ENCODE measurements at regions not wholly inside any gene's neighbourhood (a gene's known extent, or its start where the extent isn't known, plus 50 kb on each side); places are given as distances from the start of the nearest gene placed in this dataset.

- no peak overlapping the region for H3K9ac ChIP-seq (ENCODE audit: low read depth, low read length, poor library complexity, severe bottlenecking)
- no peaks in the 10 kb centered on the region for H3K36me3 ChIP-seq (ENCODE audit: insufficient read depth, low read length)
- H3K4me3 ChIP-seq (ENCODE audit: low read length, poor library complexity, severe bottlenecking) = no peak overlapping the region
- H3K9me2 ChIP-seq (replicated peaks; ENCODE audit: low read depth, low read length) = no peaks in the 10 kb centered on the region
- no peaks in the 10 kb centered on the region for H3K79me2 ChIP-seq (ENCODE audit: insufficient read depth, low read length)
- no peak for TF ChIP-seq EZH2phosphoT487 (IDR thresholded peaks at IDR 0.05; ENCODE audit: borderline replicate concordance)
- TF ChIP-seq, protein P1, sequence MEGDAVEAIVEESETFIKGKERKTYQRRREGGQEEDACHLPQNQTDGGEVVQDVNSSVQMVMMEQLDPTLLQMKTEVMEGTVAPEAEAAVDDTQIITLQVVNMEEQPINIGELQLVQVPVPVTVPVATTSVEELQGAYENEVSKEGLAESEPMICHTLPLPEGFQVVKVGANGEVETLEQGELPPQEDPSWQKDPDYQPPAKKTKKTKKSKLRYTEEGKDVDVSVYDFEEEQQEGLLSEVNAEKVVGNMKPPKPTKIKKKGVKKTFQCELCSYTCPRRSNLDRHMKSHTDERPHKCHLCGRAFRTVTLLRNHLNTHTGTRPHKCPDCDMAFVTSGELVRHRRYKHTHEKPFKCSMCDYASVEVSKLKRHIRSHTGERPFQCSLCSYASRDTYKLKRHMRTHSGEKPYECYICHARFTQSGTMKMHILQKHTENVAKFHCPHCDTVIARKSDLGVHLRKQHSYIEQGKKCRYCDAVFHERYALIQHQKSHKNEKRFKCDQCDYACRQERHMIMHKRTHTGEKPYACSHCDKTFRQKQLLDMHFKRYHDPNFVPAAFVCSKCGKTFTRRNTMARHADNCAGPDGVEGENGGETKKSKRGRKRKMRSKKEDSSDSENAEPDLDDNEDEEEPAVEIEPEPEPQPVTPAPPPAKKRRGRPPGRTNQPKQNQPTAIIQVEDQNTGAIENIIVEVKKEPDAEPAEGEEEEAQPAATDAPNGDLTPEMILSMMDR (conservative IDR thresholded peaks at IDR 0.05; ENCODE audit: low read length) = no peak
- H3K4me2 ChIP-seq (ENCODE audit: low read depth, low read length, poor library complexity, severe bottlenecking) = no peak overlapping the region
- H2AFZ ChIP-seq (ENCODE audit: low read length) = no peak overlapping the region
- peaks cover 8% of the 10 kb centered on the region; the same call in 1 of the 2 replicates for H3K9me3 ChIP-seq (ENCODE audit: insufficient read depth, low read depth, low read length)
- peaks cover 10% of the 10 kb centered on the region for H3K4me1 ChIP-seq (ENCODE audit: insufficient read depth, low read length, poor library complexity, severe bottlenecking)
- H3K27me3 ChIP-seq (ENCODE audit: insufficient read depth, low read length, poor library complexity, severe bottlenecking) = no peaks in the 10 kb centered on the region
- H3F3A ChIP-seq (ENCODE audit: low read depth) = no peaks in the 10 kb centered on the region
- H4K20me1 ChIP-seq (ENCODE audit: insufficient read depth, low read length, poor library complexity, severe bottlenecking) = no peaks in the 10 kb centered on the region
Observed at GRCh38 chr18:60092073-60092472, 192.3 kb downstream of the PMAIP1 start.

- Histone ChIP-seq H3K36me3 (ENCODE audit: insufficient read depth, low read length) (no peaks in the 10 kb centered on the region), H3K4me1 (ENCODE audit: insufficient read depth, low read length, poor library complexity, severe bottlenecking) (no peaks in the 10 kb centered on the region), H3K4me2 (ENCODE audit: low read depth, low read length, poor library complexity, severe bottlenecking) (no peak overlapping the region), H3F3A (ENCODE audit: low read depth) (no peaks in the 10 kb centered on the region), H3K9me3 (ENCODE audit: insufficient read depth, low read depth, low read length) (peaks cover 8% of the 10 kb centered on the region; the same call in 1 of the 2 replicates), H3K27me3 (ENCODE audit: insufficient read depth, low read length, poor library complexity, severe bottlenecking) (no peaks in the 10 kb centered on the region), H3K4me3 (ENCODE audit: low read length, poor library complexity, severe bottlenecking) (no peak overlapping the region), H3K9ac (ENCODE audit: low read depth, low read length, poor library complexity, severe bottlenecking) (no peak overlapping the region), H3K79me2 (ENCODE audit: insufficient read depth, low read length) (no peaks in the 10 kb centered on the region), H4K20me1 (ENCODE audit: insufficient read depth, low read length, poor library complexity, severe bottlenecking) (no peaks in the 10 kb centered on the region), H2AFZ (ENCODE audit: low read length) (no peak overlapping the region), H3K9me2 (replicated peaks; ENCODE audit: low read depth, low read length) (no peaks in the 10 kb centered on the region)
- TF ChIP-seq, protein P1 (conservative IDR thresholded peaks at IDR 0.05; ENCODE audit: low read length) = peak; percentile 72
- TF ChIP-seq EZH2phosphoT487 (IDR thresholded peaks at IDR 0.05; ENCODE audit: borderline replicate concordance) = no peak
Observed at GRCh38 chr18:60090170-60090569, 190.4 kb downstream of the PMAIP1 start.

DNA sequence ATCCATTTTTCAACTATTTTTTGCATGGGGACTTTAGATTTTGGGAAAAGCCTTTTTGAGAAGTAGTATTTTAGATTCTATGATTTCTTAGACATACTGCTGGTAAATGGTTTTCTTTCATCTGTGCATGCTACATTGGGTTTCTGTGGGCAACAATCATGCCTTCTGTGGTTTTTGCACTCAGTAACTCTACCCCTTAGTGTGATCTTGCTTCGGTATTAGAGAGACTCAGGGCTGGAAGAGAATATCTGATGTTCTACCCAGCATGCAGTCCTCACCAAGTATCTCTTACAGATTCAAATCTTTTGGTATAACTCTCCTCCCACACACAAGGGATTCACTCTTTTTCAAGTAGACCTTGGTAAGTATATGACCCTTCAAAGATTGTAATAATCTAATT, 183.0 kb downstream of the PMAIP1 start:
- no peaks in the 10 kb centered on the region for H3K36me3 ChIP-seq (ENCODE audit: insufficient read depth, low read length)
- H3K27me3 ChIP-seq (ENCODE audit: insufficient read depth, low read length, poor library complexity, severe bottlenecking) = no peaks in the 10 kb centered on the region
- no peaks in the 10 kb centered on the region for H3K9me2 ChIP-seq (replicated peaks; ENCODE audit: low read depth, low read length)
- no peaks in the 10 kb centered on the region for H3K79me2 ChIP-seq (ENCODE audit: insufficient read depth, low read length)
- no peaks in the 10 kb centered on the region for H3F3A ChIP-seq (ENCODE audit: low read depth)
- H3K9ac ChIP-seq (ENCODE audit: low read depth, low read length, poor library complexity, severe bottlenecking) = no peak overlapping the region
- no peak overlapping the region for H3K4me2 ChIP-seq (ENCODE audit: low read depth, low read length, poor library complexity, severe bottlenecking)
- TF ChIP-seq, protein P1 (conservative IDR thresholded peaks at IDR 0.05; ENCODE audit: low read length) = no peak
- TF ChIP-seq EZH2phosphoT487 (IDR thresholded peaks at IDR 0.05; ENCODE audit: borderline replicate concordance) = no peak
- H3K9me3 ChIP-seq (ENCODE audit: insufficient read depth, low read depth, low read length) = no peaks in the 10 kb centered on the region
- H4K20me1 ChIP-seq (ENCODE audit: insufficient read depth, low read length, poor library complexity, severe bottlenecking) = no peaks in the 10 kb centered on the region
- no peaks in the 10 kb centered on the region for H3K4me1 ChIP-seq (ENCODE audit: insufficient read depth, low read length, poor library complexity, severe bottlenecking)
- no peak overlapping the region for H2AFZ ChIP-seq (ENCODE audit: low read length)
- H3K4me3 ChIP-seq (ENCODE audit: low read length, poor library complexity, severe bottlenecking) = no peak overlapping the region

All from Loucy (cell line).